T-helper 1 cell (primary cell): ENCODE measurements at regions not wholly inside any gene's neighbourhood (a gene's known extent, or its start where the extent isn't known, plus 50 kb on each side); places are given as distances from the start of the nearest gene placed in this dataset.

Experiments used
- DNase-seq, 5 donors: peaks; one replicate each; pipeline ENCODE4 v3.0.0-alpha.2; 2012 to 2020

GRCh38 chr2:57527685-57528084 lies 518.9 kb upstream of the VRK2 start:
- DNase-seq: no peak

GRCh38 chr2:57528499-57528898 lies 518.1 kb upstream of the VRK2 start:
- no peak for DNase-seq

- no peak for DNase-seq
These were observed 512.2 kb upstream of the VRK2 start for GRCh38 chr2:57534358-57534757.

- no peak for DNase-seq
These were observed 509.9 kb upstream of the VRK2 start for GRCh38 chr2:57536535-57537231.

GRCh38 chr2:57539761-57540160 lies 506.8 kb upstream of the VRK2 start:
- no peak for DNase-seq

- DNase-seq: no peak
These were observed 504.5 kb upstream of the VRK2 start for GRCh38 chr2:57542081-57542480.

GRCh38 chr2:57543211-57543610 lies 503.4 kb upstream of the VRK2 start:
- no peak for DNase-seq

- DNase-seq: no peak
These were observed 502.0 kb upstream of the VRK2 start for GRCh38 chr2:57544624-57545023.

GRCh38 chr2:57546478-57546877 lies 500.1 kb upstream of the VRK2 start:
- no peak for DNase-seq

- DNase-seq: peak in 1 of 5 donors; percentile 4
These were observed 496.9 kb upstream of the VRK2 start for GRCh38 chr2:57549642-57550102.

- DNase-seq: no peak
These were observed 495.7 kb upstream of the VRK2 start for GRCh38 chr2:57550912-57551311.

GRCh38 chr2:57552885-57553284 lies 493.7 kb upstream of the VRK2 start:
- DNase-seq: no peak

GRCh38 chr2:57554348-57554747 lies 492.3 kb upstream of the VRK2 start:
- DNase-seq: no peak

- DNase-seq: no peak
These were observed 488.3 kb upstream of the VRK2 start for GRCh38 chr2:57558312-57558711.

- DNase-seq: no peak
These were observed 484.1 kb upstream of the VRK2 start for GRCh38 chr2:57562495-57562894.

GRCh38 chr2:57563015-57563414 lies 483.6 kb upstream of the VRK2 start:
- DNase-seq: no peak

GRCh38 chr2:57567245-57567644 lies 479.4 kb upstream of the VRK2 start:
- no peak for DNase-seq

GRCh38 chr2:57569396-57569795 lies 477.2 kb upstream of the VRK2 start:
- no peak for DNase-seq

GRCh38 chr2:57570961-57571360 lies 475.6 kb upstream of the VRK2 start:
- no peak for DNase-seq

GRCh38 chr2:57575700-57576268 lies 470.8 kb upstream of the VRK2 start:
- DNase-seq: no peak

GRCh38 chr2:57576983-57577382 lies 469.6 kb upstream of the VRK2 start:
- no peak for DNase-seq

- DNase-seq: no peak
These were observed 448.7 kb upstream of the VRK2 start for GRCh38 chr2:57597940-57598339.

GRCh38 chr2:57598551-57598950 lies 448.1 kb upstream of the VRK2 start:
- no peak for DNase-seq

- no peak for DNase-seq
These were observed 443.9 kb upstream of the VRK2 start for GRCh38 chr2:57602733-57603132.

- no peak for DNase-seq
These were observed 431.6 kb upstream of the VRK2 start for GRCh38 chr2:57614988-57615387.
